Thyroid gland (tissue), 4 donors: ENCODE measurements at regions not wholly inside any gene's neighbourhood (a gene's known extent, or its start where the extent isn't known, plus 50 kb on each side); places are given as distances from the start of the nearest gene placed in this dataset.

ENCODE experiments used
- DNase-seq, 2 donors: peaks; one replicate each; pipeline ENCODE4 v3.0.0-alpha.2; 2019
- H3K27ac ChIP-seq, 3 donors: fragments of 200-600 bp; sonication (generic); 1 replicate in 2 of 3; 2 replicates in 1 of 3; pipeline ENCODE4 v1.5.1; 2016 to 2019; ENCODE audit warnings: mild to moderate bottlenecking in 1 of 3, moderate library complexity in 1 of 3
- H3K27me3 ChIP-seq: fragments of 200-600 bp; sonication (generic); one replicate; pipeline ENCODE4 v1.5.1; 2019
- H3K36me3 ChIP-seq, 2 donors: fragments of 200-600 bp; sonication (generic); one replicate each; pipeline ENCODE4 v1.5.1; 2016 to 2019
- H3K4me1 ChIP-seq, 2 donors: fragments of 200-600 bp; sonication (generic); one replicate each; pipeline ENCODE4 v1.5.1; 2017 to 2019
- H3K4me3 ChIP-seq, 3 donors: fragments of 200-600 bp; sonication (generic); replicated peaks in 1 of 3; 1 replicate in 2 of 3; 2 replicates in 1 of 3; pipeline ENCODE4 v1.5.1; 2016; ENCODE audit warnings: mild to moderate bottlenecking in 1 of 3
- H3K9me3 ChIP-seq: fragments of 200-600 bp; sonication (generic); one replicate; pipeline ENCODE4 v1.5.1; 2017
- POLR2A ChIP-seq, 2 donors: fragments of 450-650 bp; IDR thresholded peaks; one replicate each; pipeline ENCODE4 v1.6.1; 2017; ENCODE audit warnings: antibody characterized with exemption in 2 of 2, mild to moderate bottlenecking in 2 of 2, moderate library complexity in 1 of 2
- WGBS, 2 donors: methylation state at CpG; one replicate each; pipeline ENCODE4 v1.1.5; 2017; 5-methylcytosine and 5-hydroxymethylcytosine counted together
- intact Hi-C: fragments of 100-400 bp; cut with DNase I; formaldehyde crosslinking; loops from one replicate; pipeline ENCODE4 v1.15.1; 2023
- TF ChIP-seq, protein P1 (sequence below), 6 experiments: fragments of 200-600 bp in 3 of 6; fragments of 450-650 bp in 3 of 6; sonication (generic) in 3 of 6; IDR thresholded peaks; one replicate each; pipeline ENCODE4 v1.5.1; 2016 to 2019; ENCODE audit warnings: antibody characterized with exemption in 6 of 6, mild to moderate bottlenecking in 2 of 6, inconsistent platforms in 1 of 6, moderate library complexity in 1 of 6

DNA sequence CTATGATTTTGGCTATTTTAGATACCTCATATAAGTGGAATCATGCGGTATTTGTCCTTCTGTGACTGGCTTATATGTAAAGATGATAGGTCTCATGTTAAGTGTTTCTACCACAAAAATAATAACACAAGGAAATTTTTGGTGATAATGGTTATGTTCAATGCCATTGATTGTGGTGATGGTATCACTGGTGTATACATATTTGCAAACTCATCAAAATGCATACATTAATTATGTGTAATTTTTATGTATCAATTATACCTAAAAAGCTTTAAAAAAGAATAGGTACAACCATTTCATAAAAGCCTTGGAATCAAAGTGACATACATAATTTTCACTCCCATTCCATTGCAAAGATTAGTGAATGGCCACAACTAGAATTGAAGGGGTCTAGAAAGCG lies 178.3 kb upstream of the FMR1 start:
- intact Hi-C loops, result no loop called here
- no peak overlapping the region for H3K27ac ChIP-seq
- TF ChIP-seq, protein P1, sequence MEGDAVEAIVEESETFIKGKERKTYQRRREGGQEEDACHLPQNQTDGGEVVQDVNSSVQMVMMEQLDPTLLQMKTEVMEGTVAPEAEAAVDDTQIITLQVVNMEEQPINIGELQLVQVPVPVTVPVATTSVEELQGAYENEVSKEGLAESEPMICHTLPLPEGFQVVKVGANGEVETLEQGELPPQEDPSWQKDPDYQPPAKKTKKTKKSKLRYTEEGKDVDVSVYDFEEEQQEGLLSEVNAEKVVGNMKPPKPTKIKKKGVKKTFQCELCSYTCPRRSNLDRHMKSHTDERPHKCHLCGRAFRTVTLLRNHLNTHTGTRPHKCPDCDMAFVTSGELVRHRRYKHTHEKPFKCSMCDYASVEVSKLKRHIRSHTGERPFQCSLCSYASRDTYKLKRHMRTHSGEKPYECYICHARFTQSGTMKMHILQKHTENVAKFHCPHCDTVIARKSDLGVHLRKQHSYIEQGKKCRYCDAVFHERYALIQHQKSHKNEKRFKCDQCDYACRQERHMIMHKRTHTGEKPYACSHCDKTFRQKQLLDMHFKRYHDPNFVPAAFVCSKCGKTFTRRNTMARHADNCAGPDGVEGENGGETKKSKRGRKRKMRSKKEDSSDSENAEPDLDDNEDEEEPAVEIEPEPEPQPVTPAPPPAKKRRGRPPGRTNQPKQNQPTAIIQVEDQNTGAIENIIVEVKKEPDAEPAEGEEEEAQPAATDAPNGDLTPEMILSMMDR (IDR thresholded peaks at IDR 0.05), result no peak
- TF ChIP-seq POLR2A (IDR thresholded peaks at IDR 0.05), result no peak

DNA sequence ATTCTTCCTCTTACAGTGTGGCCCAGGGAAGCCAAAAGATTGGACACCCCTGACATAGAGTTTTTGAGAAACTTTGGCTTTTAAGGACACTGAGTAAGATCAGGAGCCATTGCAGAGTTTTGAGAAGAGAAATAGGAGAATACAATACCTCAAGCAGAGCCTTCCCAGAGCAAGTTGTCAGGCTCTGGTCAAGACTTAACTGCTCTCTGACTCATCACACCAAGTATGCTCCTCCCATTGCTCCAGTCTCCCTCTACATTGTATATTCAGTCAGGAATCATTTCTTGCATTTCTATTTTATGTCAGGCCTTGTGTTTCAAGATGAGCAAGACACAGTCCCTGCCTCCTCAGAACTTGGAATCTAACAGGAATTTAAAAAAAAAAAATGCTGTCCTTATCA lies 176.4 kb upstream of the FMR1 start:
- intact Hi-C loops, result no loop called here
- Histone ChIP-seq H3K9me3 (no peaks in the 10 kb centered on the region), H3K4me1 (no peaks in the 10 kb centered on the region), H3K36me3 (no peaks in the 10 kb centered on the region), H3K27ac (no peak overlapping the region), H3K4me3 (no peak overlapping the region), H3K27me3 (no peaks in the 10 kb centered on the region)
- no peak for DNase-seq
- TF ChIP-seq POLR2A (IDR thresholded peaks at IDR 0.05), result no peak
- TF ChIP-seq, protein P1 (IDR thresholded peaks at IDR 0.05), result no peak

More for the DNA sequence above, 178.3 kb upstream of the FMR1 start:
- H3K36me3 ChIP-seq, result no peaks in the 10 kb centered on the region
- no peaks in the 10 kb centered on the region for H3K9me3 ChIP-seq
- no peaks in the 10 kb centered on the region for H3K27me3 ChIP-seq
- DNase-seq, result no peak
- no peak overlapping the region for H3K4me3 ChIP-seq
- 83 to 87% methylated on average over 2 of the region's 2 CpGs for WGBS, 2 donors
- no peaks in the 10 kb centered on the region for H3K4me1 ChIP-seq

DNA sequence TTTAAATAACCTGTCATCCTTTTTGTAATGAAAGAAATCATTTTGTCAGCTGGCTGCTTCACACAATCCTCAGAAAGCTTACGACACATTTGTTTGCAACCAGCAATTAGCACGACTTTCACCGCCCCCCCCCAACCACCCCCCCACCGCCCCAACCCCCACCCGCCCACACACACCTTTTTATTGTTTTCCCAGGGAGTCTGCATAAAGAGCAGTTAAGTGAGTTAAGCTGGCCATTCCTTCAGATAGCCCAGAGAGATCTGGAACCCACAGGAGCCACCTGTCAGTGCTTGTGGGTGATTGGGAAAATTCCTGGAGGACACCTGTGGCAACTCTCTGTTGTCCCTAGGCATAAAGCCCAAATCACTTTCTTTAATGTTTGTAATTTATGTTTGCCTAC lies 175.7 kb upstream of the FMR1 start:
- 26 to 35% methylated on average over 4 to 5 of the region's 5 CpGs for WGBS, 2 donors
- no peaks in the 10 kb centered on the region for H3K4me1 ChIP-seq
- intact Hi-C loops, result no loop called here

DNA sequence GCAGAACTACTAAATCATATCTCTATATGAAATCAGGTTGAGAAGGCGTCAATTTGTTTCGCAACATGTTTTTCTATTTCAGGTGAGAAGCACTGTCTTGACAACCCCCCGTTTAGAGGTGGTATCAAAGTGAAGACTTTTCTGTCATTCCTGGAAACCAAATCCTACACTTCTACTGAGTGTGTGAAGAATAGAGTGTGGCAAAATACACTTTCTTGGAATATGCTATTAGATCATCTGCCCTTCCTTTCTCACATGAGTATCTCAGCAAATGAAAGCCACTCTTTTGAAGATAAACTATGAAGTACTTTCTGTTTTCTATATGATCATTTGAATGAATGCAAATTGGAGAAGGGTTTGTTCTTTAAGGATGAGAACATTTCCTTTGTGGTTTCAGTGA lies 174.0 kb upstream of the FMR1 start:
- no peaks in the 10 kb centered on the region for H3K4me1 ChIP-seq
- H3K36me3 ChIP-seq, result no peaks in the 10 kb centered on the region
- H3K9me3 ChIP-seq, result no peaks in the 10 kb centered on the region
- TF ChIP-seq POLR2A (IDR thresholded peaks at IDR 0.05), result no peak
- TF ChIP-seq, protein P1 (IDR thresholded peaks at IDR 0.05), result no peak
- H3K27ac ChIP-seq, result no peak overlapping the region
- 73 to 90% methylated on average over 3 of the region's 3 CpGs for WGBS, 2 donors
- H3K4me3 ChIP-seq, result no peak overlapping the region
- DNase-seq, result no peak
- intact Hi-C loops, result no loop called here
- H3K27me3 ChIP-seq, result no peaks in the 10 kb centered on the region

More for the DNA sequence above, 175.7 kb upstream of the FMR1 start:
- Histone ChIP-seq H3K27me3 (no peaks in the 10 kb centered on the region), H3K27ac (no peak overlapping the region), H3K4me3 (no peak overlapping the region), H3K36me3 (no peaks in the 10 kb centered on the region), H3K9me3 (no peaks in the 10 kb centered on the region)
- no peak for TF ChIP-seq POLR2A (IDR thresholded peaks at IDR 0.05)
- TF ChIP-seq, protein P1 (IDR thresholded peaks at IDR 0.05), result no peak
- DNase-seq, result no peak

DNA sequence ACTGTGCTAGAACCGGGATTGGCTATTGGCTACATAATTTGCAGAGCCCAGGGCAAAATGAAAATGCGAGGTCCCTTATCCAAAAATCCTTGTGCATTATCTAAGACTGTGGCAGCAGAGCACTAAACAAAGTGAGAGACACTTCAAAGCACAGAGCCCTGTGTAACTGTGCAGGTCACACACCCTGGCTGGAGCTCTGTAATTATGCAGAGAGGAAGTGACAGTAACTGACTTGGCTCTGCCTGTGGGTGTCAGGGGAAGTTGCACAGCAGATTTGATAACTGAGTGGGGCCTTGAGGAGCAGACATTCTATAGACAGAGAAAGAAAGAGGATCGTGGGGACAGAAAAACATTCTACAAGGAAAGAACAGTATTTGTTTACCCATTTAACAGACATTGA lies 173.5 kb upstream of the FMR1 start:
- Histone ChIP-seq H3K27ac (no peak overlapping the region), H3K4me3 (no peak overlapping the region), H3K9me3 (no peaks in the 10 kb centered on the region), H3K27me3 (no peaks in the 10 kb centered on the region), H3K36me3 (no peaks in the 10 kb centered on the region), H3K4me1 (no peaks in the 10 kb centered on the region)
- DNase-seq, result no peak
- intact Hi-C loops, result no loop called here
- no peak for TF ChIP-seq POLR2A (IDR thresholded peaks at IDR 0.05)
- TF ChIP-seq, protein P1 (IDR thresholded peaks at IDR 0.05), result no peak
- WGBS, 2 donors, result 86 to 90% methylated on average over 3 of the region's 3 CpGs
